Spleen (tissue), 11 donors: ENCODE measurements at regions not wholly inside any gene's neighbourhood (a gene's known extent, or its start where the extent isn't known, plus 50 kb on each side); places are given as distances from the start of the nearest gene placed in this dataset.

Experiments
- DNase-seq: peaks from one replicate; pipeline ENCODE4 v3.0.0-alpha.2; 2020
- H3K27ac ChIP-seq, 8 donors: fragments of 200-600 bp; sonication (generic) in 7 of 8; 1 replicate in 4 of 8; 2 replicates in 4 of 8; pipeline versions ENCODE4 v1.5.0 to v1.8.0; 2016 to 2021; ENCODE audit warnings: inconsistent platforms in 4 of 8, mild to moderate bottlenecking in 4 of 8, moderate library complexity in 1 of 8
- H3K27me3 ChIP-seq, 7 donors: fragments of 200-600 bp; sonication (generic) in 6 of 7; replicated peaks in 1 of 7; 1 replicate in 4 of 7; 2 replicates in 3 of 7; pipeline versions ENCODE4 v1.5.0 to v1.8.0; 2016 to 2021; ENCODE audit warnings: inconsistent platforms in 3 of 7, mild to moderate bottlenecking in 1 of 7
- H3K36me3 ChIP-seq, 6 donors: fragments of 200-600 bp; sonication (generic) in 5 of 6; 1 replicate in 4 of 6; 2 replicates in 2 of 6; pipeline versions ENCODE4 v1.5.0 to v1.8.0; 2016 to 2021; ENCODE audit warnings: inconsistent platforms in 2 of 6
- H3K4me1 ChIP-seq, 6 donors: fragments of 200-600 bp; sonication (generic) in 5 of 6; 1 replicate in 3 of 6; 2 replicates in 3 of 6; pipeline versions ENCODE4 v1.5.0 to v1.8.0; 2016 to 2021; ENCODE audit warnings: inconsistent platforms in 3 of 6
- H3K4me3 ChIP-seq, 8 donors: fragments of 200-600 bp; sonication (generic) in 7 of 8; 1 replicate in 4 of 8; 2 replicates in 4 of 8; pipeline versions ENCODE4 v1.5.0 to v1.8.0; 2016 to 2021; ENCODE audit warnings: inconsistent platforms in 4 of 8, mild to moderate bottlenecking in 4 of 8, moderate library complexity in 2 of 8
- H3K9me3 ChIP-seq, 8 donors: fragments of 200-600 bp; sonication (generic) in 7 of 8; 1 replicate in 4 of 8; 2 replicates in 4 of 8; pipeline versions ENCODE4 v1.5.0 to v1.8.0; 2016 to 2021; ENCODE audit warnings: inconsistent platforms in 4 of 8
- CTCF ChIP-seq, 11 experiments: fragments of 200-600 bp in 7 of 11; fragments of 450-650 bp in 4 of 11; sonication (generic) in 4 of 11; IDR thresholded peaks in 8 of 11; conservative IDR thresholded peaks in 3 of 11; 1 replicate in 7 of 11; 2 replicates in 4 of 11; pipeline versions ENCODE4 v1.4.0 to v1.8.0; 2016 to 2021; ENCODE audit warnings: antibody characterized with exemption in 11 of 11, inconsistent platforms in 4 of 11, mild to moderate bottlenecking in 1 of 11
- POLR2A ChIP-seq, 3 donors: fragments of 450-650 bp; IDR thresholded peaks; one replicate each; pipeline ENCODE4 v1.5.1; 2017; ENCODE audit warnings: antibody characterized with exemption in 3 of 3, mild to moderate bottlenecking in 1 of 3
- POLR2AphosphoS5 ChIP-seq, 3 donors: sonication (generic); formaldehyde crosslinking; IDR thresholded peaks; one replicate each; pipeline ENCODE4 v1.5.1; 2017; ENCODE audit warnings: antibody characterized with exemption in 3 of 3
- WGBS, 5 donors: extraction: QIAGEN DNeasy Blood & Tissue Kit in 3 of 5; methylation state at CpG; one replicate each; pipeline versions ENCODE4 v1.1.5 to v1.1.7; 2013 to 2018; 5-methylcytosine and 5-hydroxymethylcytosine counted together
- intact Hi-C: fragments of 100-400 bp; cut with DNase I; formaldehyde crosslinking; loops from one replicate; pipeline ENCODE4 v1.15.0; 2023; ENCODE audit warnings: low total_unique reads
- donor health status: healthy with polysubstance abuse.
- donor health status: DM: no; HTN: no; CAD: no; lungs with moderate emphysema.
- donor health status: DM: no; HTN: no; CAD: no.
- donor health status: Bipolar disorder and iron deficiency.
- donor health status: healthy.
- donor health status: DM: no; HTN: no; CAD: no.
- donor health status: DM: yes; HTN: yes; CAD: no.

- no peak for DNase-seq
- 76 to 90% (median 81%) methylated on average over 1 of the region's 1 CpG for WGBS, 5 donors
- no peaks in the 10 kb centered on the region for H3K4me1 ChIP-seq
- H3K9me3 ChIP-seq = no peaks in the 10 kb centered on the region
- intact Hi-C loops = no loop called here
- no peaks in the 10 kb centered on the region for H3K27me3 ChIP-seq
- no peak overlapping the region for H3K4me3 ChIP-seq
- H3K36me3 ChIP-seq = no peaks in the 10 kb centered on the region
- H3K27ac ChIP-seq = no peak overlapping the region
- TF ChIP-seq POLR2A (IDR thresholded peaks at IDR 0.05) (no peak), CTCF (IDR thresholded peaks at IDR 0.05 in 8 of 11, conservative IDR thresholded peaks at IDR 0.05 in 3 of 11) (no peak), POLR2AphosphoS5 (IDR thresholded peaks at IDR 0.05) (no peak)
Observed at GRCh38 chr2:171225989-171226388, 65.3 kb upstream of the TLK1 start.

GRCh38 chr2:171225302-171225980 lies 64.7 kb upstream of the TLK1 start:
- no peak overlapping the region for H3K27ac ChIP-seq
- intact Hi-C loops = no loop called here
- WGBS, 5 donors = 53 to 80% (median 78%) methylated on average over 3 of the region's 3 CpGs
- no peaks in the 10 kb centered on the region for H3K36me3 ChIP-seq
- H3K9me3 ChIP-seq = no peaks in the 10 kb centered on the region
- H3K4me1 ChIP-seq = no peaks in the 10 kb centered on the region
- H3K4me3 ChIP-seq = no peak overlapping the region
- DNase-seq = no peak
- H3K27me3 ChIP-seq = no peaks in the 10 kb centered on the region
- TF ChIP-seq POLR2A (IDR thresholded peaks at IDR 0.05) = no peak
- no peak for TF ChIP-seq CTCF (IDR thresholded peaks at IDR 0.05 in 8 of 11, conservative IDR thresholded peaks at IDR 0.05 in 3 of 11)
- TF ChIP-seq POLR2AphosphoS5 (IDR thresholded peaks at IDR 0.05) = no peak

GRCh38 chr2:171217330-171217729 lies 56.6 kb upstream of the TLK1 start:
- H3K4me3 ChIP-seq = no peak overlapping the region
- TF ChIP-seq POLR2A (IDR thresholded peaks at IDR 0.05) (no peak), CTCF (IDR thresholded peaks at IDR 0.05 in 8 of 11, conservative IDR thresholded peaks at IDR 0.05 in 3 of 11) (no peak), POLR2AphosphoS5 (IDR thresholded peaks at IDR 0.05) (no peak)
- no peaks in the 10 kb centered on the region for H3K27me3 ChIP-seq
- no peaks in the 10 kb centered on the region for H3K4me1 ChIP-seq
- intact Hi-C loops = no loop called here
- H3K27ac ChIP-seq = no peak overlapping the region
- WGBS, 5 donors = 80 to 95% (median 87%) methylated on average over 2 of the region's 2 CpGs
- no peak for DNase-seq
- H3K36me3 ChIP-seq = no peaks in the 10 kb centered on the region
- peaks cover 0 to 16% (median 10%) of the 10 kb centered on the region in 8 donors for H3K9me3 ChIP-seq

- DNase-seq = no peak
- Histone ChIP-seq H3K36me3 (no peaks in the 10 kb centered on the region), H3K4me1 (no peaks in the 10 kb centered on the region), H3K4me3 (no peak overlapping the region), H3K27me3 (no peaks in the 10 kb centered on the region), H3K27ac (no peak overlapping the region), H3K9me3 (peaks cover 0 to 16% (median 10%) of the 10 kb centered on the region in 8 donors)
- intact Hi-C loops = no loop called here
- WGBS, 5 donors = 84 to 91% (median 86%) methylated on average over 5 of the region's 5 CpGs
- TF ChIP-seq POLR2AphosphoS5 (IDR thresholded peaks at IDR 0.05) (no peak), CTCF (IDR thresholded peaks at IDR 0.05 in 8 of 11, conservative IDR thresholded peaks at IDR 0.05 in 3 of 11) (no peak), POLR2A (IDR thresholded peaks at IDR 0.05) (no peak)
Observed at GRCh38 chr2:171216631-171217030, 55.9 kb upstream of the TLK1 start.
